Activated T-cell treated with anti-CD3 and anti-CD28 coated beads, Interleukin-2, amount 50 U/mL, for 1 hour (primary cell): ENCODE measurements at regions not wholly inside any gene's neighbourhood (a gene's known extent, or its start where the extent isn't known, plus 50 kb on each side); places are given as distances from the start of the nearest gene placed in this dataset.
"Not testable (repeated sequence)": the region's sequence is repeated elsewhere in the genome, so short reads cannot be mapped to it uniquely, and the experiment has no call there.

Experiments used
- DNase-seq: peaks from one replicate; pipeline ENCODE4 v3.0.0-alpha.2; 2020

DNA sequence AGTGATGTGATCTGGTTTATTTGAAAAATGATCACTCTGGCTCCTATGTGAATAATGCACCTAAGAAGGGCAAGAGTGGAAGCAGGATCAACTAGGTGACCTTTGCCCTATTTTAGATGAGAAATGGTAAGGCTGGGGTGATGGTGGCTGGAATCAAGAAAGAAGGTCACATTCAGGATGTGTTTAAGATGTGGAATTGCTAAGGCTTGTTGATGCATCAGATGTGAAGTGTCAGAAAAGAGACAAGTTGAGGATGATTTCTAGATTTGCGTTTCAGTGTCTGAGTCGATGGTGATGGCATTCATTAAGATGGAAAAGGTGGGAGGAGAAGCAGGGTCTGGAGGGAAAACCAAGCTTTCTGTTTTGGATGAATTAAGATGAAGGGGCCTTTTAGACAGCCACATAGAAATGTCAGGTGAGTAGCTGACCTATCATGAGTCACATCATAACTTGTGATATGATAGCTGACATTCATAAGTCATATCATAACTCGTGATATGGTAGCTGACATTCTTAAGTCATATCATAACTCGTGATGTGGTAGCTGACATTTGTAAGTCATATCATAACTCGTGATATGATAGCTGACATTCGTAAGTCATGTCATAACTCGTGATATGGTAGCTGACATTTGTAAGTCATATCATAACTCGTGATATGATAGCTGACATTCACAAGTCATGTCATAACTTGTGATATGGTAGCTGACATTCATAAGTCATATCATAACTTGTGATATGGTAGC, 101.2 kb upstream of the SEC11C start:
- no peak for DNase-seq

GRCh38 chr18:59039040-59039320, 100.7 kb upstream of the SEC11C start:
- DNase-seq = not testable (repeated sequence)

GRCh38 chr18:59039449-59039848, 100.2 kb upstream of the SEC11C start:
- no peak for DNase-seq

DNA sequence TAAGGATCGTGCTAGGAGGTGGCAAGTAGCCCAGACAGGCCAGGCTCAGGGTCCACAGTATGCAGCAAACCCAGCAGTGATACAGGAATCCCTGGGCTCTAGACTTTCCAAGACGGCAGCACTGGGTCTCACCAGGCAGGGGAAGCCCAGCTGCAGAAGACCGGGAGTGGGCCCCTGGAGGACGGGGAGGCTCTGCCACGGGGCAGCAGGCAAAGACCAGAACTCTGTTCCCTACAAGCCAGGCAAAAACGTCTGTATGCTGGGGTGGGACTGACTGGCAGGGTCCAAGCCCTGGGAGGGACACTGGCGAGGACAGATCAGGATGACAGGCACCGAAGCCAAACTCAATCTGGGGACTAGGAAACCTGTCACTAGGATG, 98.9 kb upstream of the SEC11C start:
- no peak for DNase-seq

GRCh38 chr18:59041296-59041695, 98.4 kb upstream of the SEC11C start:
- DNase-seq = no peak

GRCh38 chr18:59041819-59042815, 97.6 kb upstream of the SEC11C start:
- no peak for DNase-seq

DNA sequence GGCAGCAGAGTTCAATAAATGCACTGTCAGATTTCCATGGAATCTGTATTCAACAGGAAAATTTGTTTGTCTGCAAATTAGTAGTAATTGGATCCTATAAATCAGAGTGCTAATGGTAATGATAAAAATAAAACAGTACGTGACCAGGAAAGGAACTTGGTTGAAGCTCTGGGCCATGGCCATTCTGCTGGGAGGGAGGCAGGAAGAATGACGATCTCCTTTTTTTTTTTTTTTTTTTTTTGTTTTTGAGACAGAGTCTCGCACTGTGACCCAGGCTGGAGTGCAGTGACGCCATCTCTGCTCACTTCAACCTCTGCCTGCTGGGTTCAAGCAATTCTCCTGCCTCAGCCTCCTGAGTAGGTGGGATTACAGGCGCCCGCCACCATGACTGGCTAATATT, 94.8 kb upstream of the SEC11C start:
- DNase-seq = no peak

DNA sequence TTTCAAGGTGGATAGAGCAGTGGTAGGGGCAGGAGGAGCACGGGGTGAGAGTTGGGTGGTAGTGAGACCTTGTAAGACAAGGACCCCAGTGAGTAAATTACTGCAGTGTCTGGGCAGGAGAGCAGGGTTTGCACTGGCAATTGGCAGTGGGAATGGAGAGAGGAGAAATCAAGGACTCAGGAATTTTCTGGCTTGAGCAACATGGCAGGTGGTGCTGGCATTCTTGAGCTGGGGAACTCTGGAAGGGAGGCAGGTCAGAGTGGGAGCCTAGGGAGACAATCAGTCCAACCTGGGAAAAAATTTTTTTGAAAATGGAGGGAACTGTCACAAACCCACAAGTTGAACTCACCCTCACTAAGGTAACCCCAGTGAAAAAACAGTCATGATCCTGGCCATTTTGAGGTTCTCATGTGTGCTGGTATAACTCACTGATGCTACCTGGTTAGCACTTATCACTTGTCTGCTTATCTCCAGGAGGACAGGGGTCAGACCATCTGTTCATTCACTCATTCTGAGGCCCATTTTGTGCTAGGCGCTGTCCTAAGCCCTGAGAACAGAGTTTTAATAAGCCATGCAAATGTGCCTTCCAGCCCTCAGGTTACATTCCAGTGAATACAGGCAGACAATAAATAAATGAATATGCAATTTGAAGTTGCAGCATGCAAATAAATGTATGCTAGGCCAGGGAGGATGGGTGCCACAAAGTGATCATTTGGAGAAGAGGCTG, 92.2 kb upstream of the SEC11C start:
- no peak for DNase-seq

DNA sequence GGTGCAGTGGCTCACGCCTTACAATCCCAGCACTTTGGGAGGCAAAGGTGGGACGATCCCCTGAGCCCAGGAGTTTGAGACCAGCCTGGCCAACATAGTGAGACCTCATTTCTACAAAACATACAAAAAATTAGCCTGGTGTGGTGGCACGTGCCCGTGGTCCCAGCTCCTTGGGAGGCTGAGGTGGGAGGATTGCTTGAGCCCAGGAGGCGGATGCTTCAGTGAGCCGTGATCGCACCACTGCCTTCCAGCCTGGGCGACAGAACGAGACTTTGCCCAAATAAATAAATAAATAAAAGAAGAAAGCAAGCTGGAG, 91.7 kb upstream of the SEC11C start:
- no peak for DNase-seq

DNA sequence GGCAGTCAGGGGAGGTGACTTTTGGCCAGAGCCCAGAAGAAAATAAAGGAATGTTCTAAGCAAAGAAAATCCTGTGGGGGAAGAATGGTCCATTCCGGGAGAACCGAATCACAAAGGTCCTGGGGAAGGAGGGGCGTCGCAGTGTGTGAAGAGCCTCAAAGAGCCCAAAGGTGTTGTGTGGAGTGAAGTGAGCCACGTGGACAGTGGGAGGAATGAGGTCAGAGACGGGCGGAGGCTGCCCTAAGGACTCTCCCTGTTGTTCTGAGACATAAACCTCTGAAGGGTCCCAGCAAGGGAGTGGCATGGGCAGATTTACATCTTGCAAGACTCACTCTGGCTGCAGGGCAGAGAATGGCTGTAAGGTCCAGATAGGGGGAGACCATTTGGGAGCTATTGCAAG, 91.3 kb upstream of the SEC11C start:
- no peak for DNase-seq

GRCh38 chr18:59049721-59050660, 89.7 kb upstream of the SEC11C start:
- DNase-seq = no peak

- DNase-seq = no peak
These were observed 89.0 kb upstream of the SEC11C start for GRCh38 chr18:59050661-59051057.

GRCh38 chr18:59051470-59052165, 88.1 kb upstream of the SEC11C start:
- no peak for DNase-seq

- DNase-seq = no peak
These were observed 86.5 kb upstream of the SEC11C start for GRCh38 chr18:59052965-59053820.

- no peak for DNase-seq
These were observed 85.0 kb upstream of the SEC11C start for GRCh38 chr18:59054496-59055287.

- no peak for DNase-seq
These were observed 84.2 kb upstream of the SEC11C start for GRCh38 chr18:59055345-59056032.

DNA sequence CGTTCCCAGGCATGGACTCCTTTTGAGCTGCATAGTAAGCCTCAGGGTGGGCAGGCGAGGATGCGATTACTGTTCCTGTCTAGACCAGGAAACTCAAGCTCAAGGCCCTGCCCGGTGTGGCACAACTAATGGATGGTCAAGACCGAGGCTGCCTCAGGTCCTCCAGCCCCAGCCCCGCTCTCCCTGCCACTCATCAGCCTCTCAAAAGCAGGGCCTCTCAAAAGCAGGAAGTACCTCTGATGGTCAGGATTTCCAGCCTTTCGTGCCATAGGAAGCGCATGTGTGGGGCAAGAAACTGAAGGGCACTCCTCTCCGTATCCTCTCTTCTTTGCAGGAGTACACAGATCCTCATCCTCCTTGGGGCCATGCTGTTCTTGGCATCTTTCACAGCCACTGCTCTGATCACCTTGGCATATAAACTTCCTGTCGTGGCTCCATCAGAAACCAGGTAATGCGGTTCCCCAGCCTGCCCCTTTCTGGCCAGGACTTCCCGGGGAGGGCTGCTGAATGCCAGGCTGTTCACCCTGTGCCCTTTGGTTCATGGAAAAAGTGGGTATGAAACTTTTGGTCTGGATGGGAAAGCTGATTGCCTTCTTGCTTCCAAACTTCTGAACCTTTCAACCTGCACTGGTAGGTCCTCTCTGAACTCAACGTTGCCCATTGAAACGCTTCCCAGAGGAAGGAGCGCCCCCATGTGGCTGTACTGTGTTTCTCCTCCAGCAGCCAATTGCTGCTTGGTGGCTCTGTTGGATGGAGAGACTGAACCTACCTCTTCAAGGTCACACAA, 82.8 kb upstream of the SEC11C start:
- peak; percentile 52 for DNase-seq

GRCh38 chr18:59057493-59057795, 82.2 kb upstream of the SEC11C start:
- DNase-seq = no peak

GRCh38 chr18:59057969-59058368, 81.7 kb upstream of the SEC11C start:
- DNase-seq = no peak
